HepG2 (cell line): ENCODE measurements at regions not wholly inside any gene's neighbourhood (a gene's known extent, or its start where the extent isn't known, plus 50 kb on each side); places are given as distances from the start of the nearest gene placed in this dataset.
"Not testable (repeated sequence)": the region's sequence is repeated elsewhere in the genome, so short reads cannot be mapped to it uniquely, and the experiment has no call there.

Experiments
- ATM ChIP-seq: fragments of 450-650 bp; IDR thresholded peaks from 2 replicates; pipeline ENCODE4 v1.7.1; 2017; ENCODE audit warnings: mild to moderate bottlenecking, borderline replicate concordance
- CENPT ChIP-seq: sonication (generic); formaldehyde crosslinking; IDR thresholded peaks from 2 replicates; pipeline ENCODE4 v1.8.0; 2022; ENCODE audit warnings: low read depth, mild to moderate bottlenecking, moderate library complexity, missing genetic modification reagents
- CHD2 ChIP-seq: IDR thresholded peaks from 2 replicates; pipeline ENCODE4 v1.6.1; 2011; ENCODE audit warnings: low read depth, low read length, improper control_type of control experiment
- NFATC3 ChIP-seq: sonication (generic); formaldehyde crosslinking; IDR thresholded peaks from 2 replicates; pipeline ENCODE4 v1.5.1; 2020; ENCODE audit warnings: mild to moderate bottlenecking, missing genetic modification reagents
- NFE2L2 ChIP-seq: fragments of 150-350 bp; IDR thresholded peaks from 2 replicates; pipeline ENCODE4 v1.6.1; 2014; ENCODE audit warnings: low read length
- POLR2AphosphoS5 ChIP-seq: IDR thresholded peaks from 2 replicates; pipeline ENCODE4 v1.6.1; 2012; ENCODE audit warnings: low read depth, low read length
- YY1 ChIP-seq: IDR thresholded peaks from 2 replicates; pipeline ENCODE4 v1.6.1; 2011; ENCODE audit warnings: low read length, low read depth, moderate library complexity, mild to moderate bottlenecking; ENCODE audit not compliant: insufficient read depth, insufficient replicate concordance
- ZBTB8A ChIP-seq: sonication (generic); formaldehyde crosslinking; IDR thresholded peaks from 2 replicates; pipeline ENCODE4 v1.4.0; 2020; ENCODE audit warnings: mild to moderate bottlenecking, low read depth, missing genetic modification reagents, borderline replicate concordance
- TF ChIP-seq, protein P1 (sequence below): sonication (generic); formaldehyde crosslinking; IDR thresholded peaks from 2 replicates; pipeline ENCODE4 v1.5.0; 2020; ENCODE audit warnings: mild to moderate bottlenecking, missing genetic modification reagents, moderate library complexity

DNA sequence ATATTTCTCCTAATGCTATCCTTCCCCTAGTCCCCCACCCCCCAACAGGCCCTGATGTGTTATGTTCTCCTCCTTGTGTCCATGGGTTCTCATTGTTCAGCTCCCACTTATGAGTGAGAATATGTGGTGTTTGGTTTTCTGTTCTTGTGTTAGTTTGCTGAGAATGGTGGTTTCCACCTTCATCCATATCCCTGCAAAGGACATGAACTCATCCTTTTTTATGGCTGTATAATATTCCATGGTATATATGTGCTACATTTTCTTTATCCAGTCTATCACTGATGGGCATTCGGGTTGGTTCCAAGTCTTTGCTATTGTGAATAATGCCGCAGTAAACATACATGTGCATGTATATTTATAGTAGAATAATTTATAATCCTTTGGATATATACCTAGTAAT is 62.4 kb upstream of the KLF14 start:
- not testable (repeated sequence) for TF ChIP-seq CHD2; NFATC3 (CRISPR knock-in tag); ATM; ZBTB8A (CRISPR knock-in tag); YY1; CENPT (CRISPR knock-in tag); POLR2AphosphoS5; NFE2L2
- TF ChIP-seq, protein P1, sequence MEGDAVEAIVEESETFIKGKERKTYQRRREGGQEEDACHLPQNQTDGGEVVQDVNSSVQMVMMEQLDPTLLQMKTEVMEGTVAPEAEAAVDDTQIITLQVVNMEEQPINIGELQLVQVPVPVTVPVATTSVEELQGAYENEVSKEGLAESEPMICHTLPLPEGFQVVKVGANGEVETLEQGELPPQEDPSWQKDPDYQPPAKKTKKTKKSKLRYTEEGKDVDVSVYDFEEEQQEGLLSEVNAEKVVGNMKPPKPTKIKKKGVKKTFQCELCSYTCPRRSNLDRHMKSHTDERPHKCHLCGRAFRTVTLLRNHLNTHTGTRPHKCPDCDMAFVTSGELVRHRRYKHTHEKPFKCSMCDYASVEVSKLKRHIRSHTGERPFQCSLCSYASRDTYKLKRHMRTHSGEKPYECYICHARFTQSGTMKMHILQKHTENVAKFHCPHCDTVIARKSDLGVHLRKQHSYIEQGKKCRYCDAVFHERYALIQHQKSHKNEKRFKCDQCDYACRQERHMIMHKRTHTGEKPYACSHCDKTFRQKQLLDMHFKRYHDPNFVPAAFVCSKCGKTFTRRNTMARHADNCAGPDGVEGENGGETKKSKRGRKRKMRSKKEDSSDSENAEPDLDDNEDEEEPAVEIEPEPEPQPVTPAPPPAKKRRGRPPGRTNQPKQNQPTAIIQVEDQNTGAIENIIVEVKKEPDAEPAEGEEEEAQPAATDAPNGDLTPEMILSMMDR (CRISPR knock-in tag): not testable (repeated sequence)
